Esophagus (tissue), 2 donors: ENCODE measurements at regions not wholly inside any gene's neighbourhood (a gene's known extent, or its start where the extent isn't known, plus 50 kb on each side); places are given as distances from the start of the nearest gene placed in this dataset.

Source experiments
- H3K27ac ChIP-seq, 2 donors: one replicate each; pipeline ENCODE4 v1.5.1; 2013; ENCODE audit warnings: low read depth in 2 of 2, mild to moderate bottlenecking in 2 of 2, inconsistent platforms in 1 of 2, low read length in 1 of 2, moderate library complexity in 1 of 2
- H3K27me3 ChIP-seq, 2 donors: one replicate each; pipeline ENCODE4 v1.6.1; 2013; ENCODE audit warnings: low read length in 2 of 2, control low read depth in 1 of 2, mild to moderate bottlenecking in 1 of 2; ENCODE audit not compliant: insufficient read depth in 2 of 2, control insufficient read depth in 1 of 2
- H3K36me3 ChIP-seq, 2 donors: one replicate each; pipeline ENCODE4 v1.6.1; 2013; ENCODE audit warnings: low read length in 1 of 2; ENCODE audit not compliant: control insufficient read depth in 2 of 2, insufficient read depth in 2 of 2
- H3K4me1 ChIP-seq, 2 donors: one replicate each; pipeline ENCODE4 v1.6.1; 2013; ENCODE audit warnings: low read length in 1 of 2; ENCODE audit not compliant: control insufficient read depth in 2 of 2, insufficient read depth in 2 of 2
- H3K4me3 ChIP-seq, 2 donors: one replicate each; pipeline ENCODE4 v1.5.1; 2013; ENCODE audit warnings: low read length in 2 of 2, mild to moderate bottlenecking in 2 of 2, low read depth in 1 of 2, moderate library complexity in 1 of 2
- H3K9me3 ChIP-seq, 2 donors: one replicate each; pipeline ENCODE4 v1.6.1; 2013; ENCODE audit warnings: mild to moderate bottlenecking in 2 of 2, low read depth in 1 of 2, low read length in 1 of 2, moderate library complexity in 1 of 2; ENCODE audit not compliant: control insufficient read depth in 2 of 2, insufficient read depth in 1 of 2
- WGBS, 2 donors: extraction: QIAGEN DNeasy Blood & Tissue Kit; methylation state at CpG; one replicate each; pipeline ENCODE4 v1.1.7; 2013; 5-methylcytosine and 5-hydroxymethylcytosine counted together
- donor health status: healthy with polysubstance abuse.
- donor health status: Bipolar disorder and iron deficiency.

- Histone ChIP-seq H3K4me1 (no peaks in the 10 kb centered on the region), H3K27ac (no peak overlapping the region), H3K4me3 (no peak overlapping the region), H3K9me3 (no peaks in the 10 kb centered on the region), H3K27me3 (no peaks in the 10 kb centered on the region), H3K36me3 (no peaks in the 10 kb centered on the region)
- 62 to 73% methylated on average over 4 of the region's 4 CpGs for WGBS, 2 donors
Observed at GRCh38 chr4:81898862-81899504, 427.3 kb upstream of the RASGEF1B start.

- H3K27ac ChIP-seq: no peak overlapping the region
- H3K36me3 ChIP-seq: no peaks in the 10 kb centered on the region
- H3K4me3 ChIP-seq: no peak overlapping the region
- H3K27me3 ChIP-seq: no peaks in the 10 kb centered on the region
- no peaks in the 10 kb centered on the region for H3K4me1 ChIP-seq
- H3K9me3 ChIP-seq: no peaks in the 10 kb centered on the region
- WGBS, 2 donors: 76 to 79% methylated on average over 6 of the region's 6 CpGs
Observed at GRCh38 chr4:81896936-81897335, 425.2 kb upstream of the RASGEF1B start.

GRCh38 chr4:81891005-81891996 is 419.6 kb upstream of the RASGEF1B start:
- no peaks in the 10 kb centered on the region for H3K36me3 ChIP-seq
- H3K4me3 ChIP-seq: no peak overlapping the region
- H3K27ac ChIP-seq: peak overlapping the region in 1 of 2 donors; percentile 42
- H3K4me1 ChIP-seq: peaks cover 0 to 5% of the 10 kb centered on the region in 2 donors
- WGBS, 2 donors: 43 to 51% methylated on average over 7 of the region's 7 CpGs
- no peaks in the 10 kb centered on the region for H3K9me3 ChIP-seq
- H3K27me3 ChIP-seq: no peaks in the 10 kb centered on the region

- Histone ChIP-seq H3K4me1 (no peaks in the 10 kb centered on the region), H3K27ac (no peak overlapping the region), H3K27me3 (no peaks in the 10 kb centered on the region), H3K4me3 (no peak overlapping the region), H3K9me3 (no peaks in the 10 kb centered on the region), H3K36me3 (no peaks in the 10 kb centered on the region)
- 84 to 94% methylated on average over 4 of the region's 4 CpGs for WGBS, 2 donors
Observed at GRCh38 chr4:81884986-81885385, 413.3 kb upstream of the RASGEF1B start.

GRCh38 chr4:81883530-81884450 is 412.1 kb upstream of the RASGEF1B start:
- no peaks in the 10 kb centered on the region for H3K4me1 ChIP-seq
- no peaks in the 10 kb centered on the region for H3K9me3 ChIP-seq
- no peaks in the 10 kb centered on the region for H3K27me3 ChIP-seq
- no peaks in the 10 kb centered on the region for H3K36me3 ChIP-seq
- H3K27ac ChIP-seq: no peak overlapping the region
- 78 to 82% methylated on average over 7 of the region's 7 CpGs for WGBS, 2 donors
- no peak overlapping the region for H3K4me3 ChIP-seq

- no peak overlapping the region for H3K27ac ChIP-seq
- H3K27me3 ChIP-seq: no peaks in the 10 kb centered on the region
- no peaks in the 10 kb centered on the region for H3K9me3 ChIP-seq
- H3K4me3 ChIP-seq: no peak overlapping the region
- 88 to 96% methylated on average over 1 of the region's 1 CpG for WGBS, 2 donors
- H3K36me3 ChIP-seq: no peaks in the 10 kb centered on the region
- H3K4me1 ChIP-seq: no peaks in the 10 kb centered on the region
Observed at GRCh38 chr4:81883004-81883403, 411.3 kb upstream of the RASGEF1B start.

GRCh38 chr4:81881855-81882621 is 410.3 kb upstream of the RASGEF1B start:
- Histone ChIP-seq H3K27ac (no peak overlapping the region), H3K9me3 (no peaks in the 10 kb centered on the region), H3K27me3 (no peaks in the 10 kb centered on the region), H3K4me3 (no peak overlapping the region), H3K36me3 (no peaks in the 10 kb centered on the region), H3K4me1 (no peaks in the 10 kb centered on the region)
- WGBS, 2 donors: 49 to 53% methylated on average over 3 of the region's 3 CpGs

GRCh38 chr4:81876106-81876505 is 404.4 kb upstream of the RASGEF1B start:
- H3K4me3 ChIP-seq: no peak overlapping the region
- WGBS, 2 donors: 59 to 76% methylated on average over 3 of the region's 3 CpGs

More at GRCh38 chr4:81876106-81876505, 404.4 kb upstream of the RASGEF1B start:
- no peaks in the 10 kb centered on the region for H3K4me1 ChIP-seq
- H3K27ac ChIP-seq: no peak overlapping the region
- no peaks in the 10 kb centered on the region for H3K36me3 ChIP-seq
- no peaks in the 10 kb centered on the region for H3K27me3 ChIP-seq
- H3K9me3 ChIP-seq: peaks cover 3 to 6% of the 10 kb centered on the region in 2 donors
